ENCODE measurements at regions not wholly inside any gene's neighbourhood (a gene's known extent, or its start where the extent isn't known, plus 50 kb on each side); places are given as distances from the start of the nearest gene placed in this dataset.

DNA sequence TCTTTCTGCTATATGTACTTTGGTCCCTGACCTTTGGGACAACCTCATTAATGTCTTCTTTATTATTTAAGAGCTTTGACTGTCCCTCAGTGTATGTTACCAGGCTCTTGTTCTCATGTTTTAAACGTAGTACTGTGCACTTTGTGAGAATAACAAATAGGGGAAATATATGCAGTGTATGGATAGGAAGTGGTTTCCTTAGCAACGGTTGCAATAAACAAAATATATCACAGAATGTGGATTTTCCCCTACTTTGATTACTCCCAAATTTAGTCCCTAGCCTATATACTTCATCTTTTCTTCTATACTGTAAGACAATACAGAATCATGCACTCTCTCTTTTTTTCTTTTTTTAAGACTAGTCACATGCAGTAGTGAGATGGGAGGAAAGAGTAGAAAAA, 123.8 kb upstream of the AKIRIN2 start:
- no peak for TF ChIP-seq SUZ12 (IDR thresholded peaks at IDR 0.05)
- TF ChIP-seq BHLHE40 (IDR thresholded peaks at IDR 0.05; ENCODE audit: borderline replicate concordance), result no peak
- TF ChIP-seq FOXK2 (IDR thresholded peaks at IDR 0.05), result no peak
- TF ChIP-seq SP1 (IDR thresholded peaks at IDR 0.05), result no peak
- TF ChIP-seq LEF1 (IDR thresholded peaks at IDR 0.05; ENCODE audit: borderline replicate concordance), result no peak
- TF ChIP-seq ZNF384 (IDR thresholded peaks at IDR 0.05), result no peak

All from HEK293T (cell line).